IPS DF 4.7 (cell line): ENCODE measurements at regions not wholly inside any gene's neighbourhood (a gene's known extent, or its start where the extent isn't known, plus 50 kb on each side); places are given as distances from the start of the nearest gene placed in this dataset.
"Not testable (repeated sequence)": the region's sequence is repeated elsewhere in the genome, so short reads cannot be mapped to it uniquely, and the experiment has no call there.

Source experiments
- DNase-seq: peaks from one replicate; pipeline ENCODE4 v3.0.0-alpha.2; 2013; ENCODE audit warnings: low spot score; ENCODE audit errors: extremely low read depth

GRCh38 chr9:110015759-110016158 lies 192.2 kb downstream of the C9orf152 start:
- DNase-seq, result no peak

- DNase-seq, result no peak
Measured at GRCh38 chr9:110016340-110016739, 191.6 kb downstream of the C9orf152 start.

GRCh38 chr9:110020216-110020615 lies 187.7 kb downstream of the C9orf152 start:
- DNase-seq, result not testable (repeated sequence)

- no peak for DNase-seq
Measured at GRCh38 chr9:110021891-110022290, 186.1 kb downstream of the C9orf152 start.

GRCh38 chr9:110023221-110023620 lies 184.7 kb downstream of the C9orf152 start:
- not testable (repeated sequence) for DNase-seq

GRCh38 chr9:110025551-110026170 lies 182.3 kb downstream of the C9orf152 start:
- DNase-seq, result no peak

- no peak for DNase-seq
Measured at GRCh38 chr9:110027671-110028081, 180.3 kb downstream of the C9orf152 start.

GRCh38 chr9:110028271-110028670 lies 179.7 kb downstream of the C9orf152 start:
- DNase-seq, result no peak

GRCh38 chr9:110028676-110029075 lies 179.3 kb downstream of the C9orf152 start:
- DNase-seq, result no peak

GRCh38 chr9:110029429-110029955 lies 178.5 kb downstream of the C9orf152 start:
- no peak for DNase-seq

GRCh38 chr9:110029956-110030480 lies 177.9 kb downstream of the C9orf152 start:
- DNase-seq, result no peak

- DNase-seq, result no peak
Measured at GRCh38 chr9:110030632-110031031, 177.3 kb downstream of the C9orf152 start.

- no peak for DNase-seq
Measured at GRCh38 chr9:110031511-110032173, 176.3 kb downstream of the C9orf152 start.

GRCh38 chr9:110032532-110032931 lies 175.4 kb downstream of the C9orf152 start:
- DNase-seq, result not testable (repeated sequence)

- DNase-seq, result no peak
Measured at GRCh38 chr9:110033869-110034268, 174.1 kb downstream of the C9orf152 start.

- DNase-seq, result no peak
Measured at GRCh38 chr9:110036286-110036685, 171.7 kb downstream of the C9orf152 start.

- no peak for DNase-seq
Measured at GRCh38 chr9:110040788-110041187, 167.2 kb downstream of the C9orf152 start.

- no peak for DNase-seq
Measured at GRCh38 chr9:110041452-110041851, 166.5 kb downstream of the C9orf152 start.

GRCh38 chr9:110047232-110047954 lies 160.6 kb downstream of the C9orf152 start:
- DNase-seq, result no peak

- no peak for DNase-seq
Measured at GRCh38 chr9:110047955-110048402, 160.0 kb downstream of the C9orf152 start.

GRCh38 chr9:110048403-110048975 lies 159.5 kb downstream of the C9orf152 start:
- no peak for DNase-seq
